ENCODE measurements at regions not wholly inside any gene's neighbourhood (a gene's known extent, or its start where the extent isn't known, plus 50 kb on each side); places are given as distances from the start of the nearest gene placed in this dataset.

DNA sequence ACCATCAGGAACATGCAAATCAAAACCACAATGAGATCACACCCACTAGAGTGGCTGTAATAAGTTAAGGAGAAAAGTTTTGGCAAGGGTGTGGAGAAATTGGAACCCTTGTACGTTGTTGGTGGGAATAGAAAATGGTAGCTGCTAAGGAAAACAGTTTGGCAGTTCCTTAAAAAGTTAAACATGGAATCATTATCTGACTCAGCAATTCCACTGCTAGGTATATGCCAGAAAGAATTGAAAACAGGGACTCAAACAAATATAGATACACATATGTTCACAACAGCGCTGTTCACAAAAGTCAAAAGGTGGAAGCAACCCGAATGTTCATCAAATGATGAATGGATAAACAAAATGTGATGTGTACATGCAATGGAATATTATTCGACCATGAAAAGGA lies 138.8 kb upstream of the ATP2B2 start:
- FAIRE-seq, result no peak
- Histone ChIP-seq H3K27me3 (ENCODE audit: control insufficient read depth in 2 of 2, insufficient read depth in 2 of 2, low read length in 2 of 2) (no peaks in the 10 kb centered on the region), H4K20me1 (replicated peaks; ENCODE audit: control insufficient read depth, extremely low read depth, insufficient read depth, low read length) (no peaks in the 10 kb centered on the region), H3K9ac (replicated peaks; ENCODE audit: extremely low read depth, insufficient read depth, low read length) (no peak overlapping the region), H3K4me3 (replicated peaks in 1 of 3; ENCODE audit: insufficient read depth in 1 of 3, low read depth in 1 of 3, low read length in 3 of 3) (no peak overlapping the region), H3K36me3 (ENCODE audit: control insufficient read depth in 2 of 2, extremely low read depth in 1 of 2, insufficient read depth in 2 of 2, low read length in 2 of 2) (no peaks in the 10 kb centered on the region), H3K4me1 (ENCODE audit: control insufficient read depth, extremely low read depth, insufficient read depth, low read length) (no peaks in the 10 kb centered on the region), H2AFZ (ENCODE audit: low read depth, low read length) (no peak overlapping the region), H3K4me2 (ENCODE audit: insufficient read depth, low read length) (no peak overlapping the region), H3K79me2 (ENCODE audit: control insufficient read depth, insufficient read depth, low read length) (no peaks in the 10 kb centered on the region), H3K27ac (ENCODE audit: insufficient read depth, low read depth, low read length) (no peak overlapping the region), H3K9me1 (replicated peaks; ENCODE audit: control insufficient read depth, extremely low read depth, insufficient read depth, low read length) (no peaks in the 10 kb centered on the region), H3K9me3 (replicated peaks; ENCODE audit: control insufficient read depth, insufficient read depth, low read length) (no peaks in the 10 kb centered on the region)
- ChIA-PET CTCF (no interaction called here), POLR2A (no interaction called here)
- TF ChIP-seq MYC (IDR thresholded peaks at IDR 0.05; ENCODE audit: low read depth, low read length) (no peak), JUN (IDR thresholded peaks at IDR 0.05; ENCODE audit: borderline replicate concordance, insufficient read depth, insufficient read length, low read depth) (no peak), EZH2 (IDR thresholded peaks at IDR 0.05; ENCODE audit: borderline replicate concordance, low read depth, low read length, severe bottlenecking) (no peak), POLR2AphosphoS5 (IDR thresholded peaks at IDR 0.05; ENCODE audit: insufficient read depth, low read depth, low read length) (no peak), POLR2A (IDR thresholded peaks at IDR 0.05; ENCODE audit: low read depth, low read length) (no peak), GATA2 (IDR thresholded peaks at IDR 0.05; ENCODE audit: insufficient read depth, insufficient read length, low read depth, low read length) (no peak), FOS (IDR thresholded peaks at IDR 0.05; ENCODE audit: borderline replicate concordance, insufficient read depth, low read length) (no peak)
- TF ChIP-seq, protein P1, sequence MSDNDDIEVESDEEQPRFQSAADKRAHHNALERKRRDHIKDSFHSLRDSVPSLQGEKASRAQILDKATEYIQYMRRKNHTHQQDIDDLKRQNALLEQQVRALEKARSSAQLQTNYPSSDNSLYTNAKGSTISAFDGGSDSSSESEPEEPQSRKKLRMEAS (IDR thresholded peaks at IDR 0.05; ENCODE audit: insufficient read depth, insufficient read length), result no peak
- TF ChIP-seq, protein P2, sequence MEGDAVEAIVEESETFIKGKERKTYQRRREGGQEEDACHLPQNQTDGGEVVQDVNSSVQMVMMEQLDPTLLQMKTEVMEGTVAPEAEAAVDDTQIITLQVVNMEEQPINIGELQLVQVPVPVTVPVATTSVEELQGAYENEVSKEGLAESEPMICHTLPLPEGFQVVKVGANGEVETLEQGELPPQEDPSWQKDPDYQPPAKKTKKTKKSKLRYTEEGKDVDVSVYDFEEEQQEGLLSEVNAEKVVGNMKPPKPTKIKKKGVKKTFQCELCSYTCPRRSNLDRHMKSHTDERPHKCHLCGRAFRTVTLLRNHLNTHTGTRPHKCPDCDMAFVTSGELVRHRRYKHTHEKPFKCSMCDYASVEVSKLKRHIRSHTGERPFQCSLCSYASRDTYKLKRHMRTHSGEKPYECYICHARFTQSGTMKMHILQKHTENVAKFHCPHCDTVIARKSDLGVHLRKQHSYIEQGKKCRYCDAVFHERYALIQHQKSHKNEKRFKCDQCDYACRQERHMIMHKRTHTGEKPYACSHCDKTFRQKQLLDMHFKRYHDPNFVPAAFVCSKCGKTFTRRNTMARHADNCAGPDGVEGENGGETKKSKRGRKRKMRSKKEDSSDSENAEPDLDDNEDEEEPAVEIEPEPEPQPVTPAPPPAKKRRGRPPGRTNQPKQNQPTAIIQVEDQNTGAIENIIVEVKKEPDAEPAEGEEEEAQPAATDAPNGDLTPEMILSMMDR (IDR thresholded peaks at IDR 0.05; ENCODE audit: extremely low read depth in 1 of 2, insufficient read depth in 1 of 2, low read depth in 1 of 2, low read length in 2 of 2), result no peak
- dilution Hi-C loops (cut with MboI; ENCODE audit: extremely low pct_ligation_motif_present, low sequenced_read_pairs), result no loop called here
- no peak for DNase-seq (ENCODE audit: low read depth, low spot score)
- intact Hi-C loops (cut with micrococcal nuclease), result loop anchor here (1.0 kb wide), 1 partner anchor 22 kb away; no protein-coding TSS in a partner anchor
- no TSS peak for BruUV-seq (replicated peaks)
